Colonic mucosa (tissue), 4 donors: ENCODE measurements at regions not wholly inside any gene's neighbourhood (a gene's known extent, or its start where the extent isn't known, plus 50 kb on each side); places are given as distances from the start of the nearest gene placed in this dataset.

Experiments
- DNase-seq: peaks from one replicate; pipeline ENCODE4 v3.0.0-alpha.2; 2020
- H3K27ac ChIP-seq: fragments of 200-600 bp; one replicate; pipeline ENCODE4 v1.8.0; 2021
- H3K27me3 ChIP-seq: fragments of 200-600 bp; one replicate; pipeline ENCODE4 v1.8.0; 2021
- H3K36me3 ChIP-seq: fragments of 200-600 bp; one replicate; pipeline ENCODE4 v1.8.0; 2021
- H3K4me1 ChIP-seq: fragments of 200-600 bp; one replicate; pipeline ENCODE4 v1.8.0; 2021; ENCODE audit warnings: mild to moderate bottlenecking
- H3K4me3 ChIP-seq: fragments of 200-600 bp; one replicate; pipeline ENCODE4 v1.8.0; 2021
- H3K9ac ChIP-seq, 2 donors: one replicate each; pipeline ENCODE4 v1.7.0; 2013; ENCODE audit warnings: control low read depth in 2 of 2, low read depth in 2 of 2, low read length in 2 of 2
- H3K9me3 ChIP-seq: fragments of 200-600 bp; one replicate; pipeline ENCODE4 v1.8.0; 2021
- intact Hi-C: fragments of 100-400 bp; cut with DNase I; formaldehyde crosslinking; loops from one replicate; pipeline ENCODE4 v1.14.1; 2022
- TF ChIP-seq, protein P1 (sequence below): fragments of 200-600 bp; IDR thresholded peaks from one replicate; pipeline ENCODE4 v1.8.0; 2022; ENCODE audit warnings: antibody characterized with exemption, mild to moderate bottlenecking
- donor health status: healthy.
- donor health status: DM: no; HTN: no; CAD: no.
- donor health status: DM: no; HTN: no; CAD: no.

DNA sequence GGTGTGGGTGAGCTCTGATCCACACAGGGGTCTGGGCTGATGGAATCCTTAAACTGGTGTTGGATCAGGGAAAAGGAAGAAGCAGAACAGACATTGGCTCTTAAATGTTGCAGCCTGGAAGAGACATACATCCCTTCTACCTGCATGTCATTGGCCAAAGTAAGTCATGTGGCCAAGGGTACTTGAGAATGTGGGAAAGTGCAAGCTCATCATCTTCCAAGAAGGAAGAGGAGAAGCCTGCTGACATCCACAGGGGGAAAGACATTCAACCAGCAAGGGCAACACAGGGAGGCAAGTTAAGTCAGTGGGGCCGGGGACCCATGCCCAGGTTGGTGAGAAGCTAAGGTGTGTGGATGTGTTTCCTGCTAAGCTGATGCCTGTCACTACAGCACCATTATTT, 272.8 kb upstream of the MKI67 start:
- Histone ChIP-seq H3K9me3 (no peaks in the 10 kb centered on the region), H3K36me3 (no peaks in the 10 kb centered on the region), H3K4me3 (no peak overlapping the region), H3K4me1 (no peaks in the 10 kb centered on the region), H3K27ac (no peak overlapping the region), H3K27me3 (no peaks in the 10 kb centered on the region), H3K9ac (no peak overlapping the region)
- DNase-seq: no peak
- TF ChIP-seq, protein P1, sequence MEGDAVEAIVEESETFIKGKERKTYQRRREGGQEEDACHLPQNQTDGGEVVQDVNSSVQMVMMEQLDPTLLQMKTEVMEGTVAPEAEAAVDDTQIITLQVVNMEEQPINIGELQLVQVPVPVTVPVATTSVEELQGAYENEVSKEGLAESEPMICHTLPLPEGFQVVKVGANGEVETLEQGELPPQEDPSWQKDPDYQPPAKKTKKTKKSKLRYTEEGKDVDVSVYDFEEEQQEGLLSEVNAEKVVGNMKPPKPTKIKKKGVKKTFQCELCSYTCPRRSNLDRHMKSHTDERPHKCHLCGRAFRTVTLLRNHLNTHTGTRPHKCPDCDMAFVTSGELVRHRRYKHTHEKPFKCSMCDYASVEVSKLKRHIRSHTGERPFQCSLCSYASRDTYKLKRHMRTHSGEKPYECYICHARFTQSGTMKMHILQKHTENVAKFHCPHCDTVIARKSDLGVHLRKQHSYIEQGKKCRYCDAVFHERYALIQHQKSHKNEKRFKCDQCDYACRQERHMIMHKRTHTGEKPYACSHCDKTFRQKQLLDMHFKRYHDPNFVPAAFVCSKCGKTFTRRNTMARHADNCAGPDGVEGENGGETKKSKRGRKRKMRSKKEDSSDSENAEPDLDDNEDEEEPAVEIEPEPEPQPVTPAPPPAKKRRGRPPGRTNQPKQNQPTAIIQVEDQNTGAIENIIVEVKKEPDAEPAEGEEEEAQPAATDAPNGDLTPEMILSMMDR: no peak
- intact Hi-C loops: no loop called here

DNA sequence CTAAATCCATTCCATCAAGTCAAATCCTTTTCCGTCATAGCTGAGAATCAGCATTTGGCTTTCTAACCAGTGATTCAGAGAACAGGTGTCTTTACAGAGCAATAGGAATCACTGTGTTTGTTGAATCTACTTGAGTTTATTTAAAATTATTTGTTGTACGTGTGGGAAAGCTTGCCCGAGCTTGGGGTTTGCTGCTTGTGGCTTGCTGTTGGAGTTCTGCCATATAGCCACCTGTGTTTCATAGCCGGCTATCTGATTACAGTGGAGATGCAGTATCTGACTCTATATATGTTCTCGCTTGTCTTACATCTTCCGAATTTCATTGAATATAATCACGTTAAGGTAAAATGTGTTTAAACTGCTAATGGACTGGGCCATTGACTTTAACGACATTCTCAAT, 274.3 kb upstream of the MKI67 start:
- H3K27ac ChIP-seq: no peak overlapping the region
- H3K27me3 ChIP-seq: no peaks in the 10 kb centered on the region
- H3K9ac ChIP-seq: no peak overlapping the region
- no peaks in the 10 kb centered on the region for H3K36me3 ChIP-seq
- H3K4me3 ChIP-seq: no peak overlapping the region
- intact Hi-C loops: no loop called here
- TF ChIP-seq, protein P1: no peak
- no peaks in the 10 kb centered on the region for H3K9me3 ChIP-seq
- no peak for DNase-seq
- H3K4me1 ChIP-seq: no peaks in the 10 kb centered on the region

DNA sequence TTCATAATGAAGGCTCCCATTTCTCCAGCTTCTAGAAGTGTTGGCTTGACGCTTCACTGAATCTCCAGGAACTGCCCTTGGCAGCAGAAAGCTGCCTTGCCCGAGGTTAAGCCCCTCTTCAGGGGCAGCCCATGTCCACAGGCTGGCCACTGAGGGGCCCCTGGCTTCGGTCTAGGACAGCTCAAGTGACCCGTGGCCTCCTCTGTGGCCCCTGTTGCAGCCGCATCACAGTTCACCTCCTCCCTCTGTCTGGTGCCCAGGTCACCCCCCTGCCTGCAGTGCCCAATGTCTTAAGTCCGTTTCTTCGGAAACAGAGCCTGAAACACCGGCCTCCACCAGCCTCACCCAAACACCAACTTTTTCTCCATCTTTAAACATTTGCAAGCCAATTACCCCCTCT, 279.2 kb upstream of the MKI67 start:
- no peaks in the 10 kb centered on the region for H3K36me3 ChIP-seq
- TF ChIP-seq, protein P1: no peak
- no peaks in the 10 kb centered on the region for H3K27me3 ChIP-seq
- intact Hi-C loops: no loop called here
- no peak overlapping the region for H3K4me3 ChIP-seq
- no peak overlapping the region for H3K27ac ChIP-seq
- no peak for DNase-seq
- no peaks in the 10 kb centered on the region for H3K9me3 ChIP-seq
- H3K4me1 ChIP-seq: no peaks in the 10 kb centered on the region
- H3K9ac ChIP-seq: no peak overlapping the region

DNA sequence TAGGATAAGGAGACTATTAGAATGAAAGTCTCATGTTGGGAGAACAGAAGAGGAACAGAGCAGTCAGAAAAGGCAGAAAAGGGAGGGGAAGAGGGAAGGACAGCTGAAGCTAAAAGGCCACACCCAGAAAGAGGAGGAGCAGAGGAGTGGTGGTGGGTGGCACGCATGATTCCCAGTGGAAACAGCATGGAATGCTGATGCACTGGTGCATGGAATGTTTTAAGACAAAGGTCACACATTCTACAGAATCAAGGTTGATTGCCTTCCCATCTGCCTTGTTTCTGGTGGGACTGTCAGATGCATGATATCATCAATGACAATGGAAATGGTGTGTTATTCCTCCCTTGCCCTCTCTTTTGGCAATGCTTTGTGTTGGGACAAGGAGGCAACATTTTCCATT, 285.4 kb upstream of the MKI67 start:
- Histone ChIP-seq H3K36me3 (no peaks in the 10 kb centered on the region), H3K9ac (no peak overlapping the region), H3K4me3 (no peak overlapping the region), H3K27ac (no peak overlapping the region), H3K27me3 (no peaks in the 10 kb centered on the region), H3K9me3 (no peaks in the 10 kb centered on the region), H3K4me1 (no peaks in the 10 kb centered on the region)
- intact Hi-C loops: no loop called here
- no peak for DNase-seq
- TF ChIP-seq, protein P1: no peak

DNA sequence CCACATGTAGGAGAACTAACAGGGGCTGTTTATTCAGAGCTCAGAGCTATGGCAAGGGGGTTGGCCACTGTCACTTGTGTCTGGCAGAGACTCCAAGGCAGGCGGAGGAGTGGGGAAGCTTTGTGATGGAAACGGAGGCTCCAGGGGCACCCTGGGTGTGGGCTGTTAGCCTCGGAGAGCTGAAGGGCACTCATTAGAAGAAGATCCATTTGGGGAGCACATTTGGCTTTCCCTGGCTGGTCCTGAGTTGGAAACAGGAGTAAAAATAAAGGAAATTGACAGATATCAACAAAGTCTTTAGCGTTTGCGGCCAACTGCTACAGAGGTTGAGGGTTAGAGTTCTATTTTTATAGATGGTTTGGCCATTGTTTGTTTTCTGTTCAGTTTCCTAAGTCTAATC, 288.3 kb upstream of the MKI67 start:
- Histone ChIP-seq H3K27me3 (no peaks in the 10 kb centered on the region), H3K9ac (no peak overlapping the region), H3K36me3 (no peaks in the 10 kb centered on the region), H3K4me3 (no peak overlapping the region), H3K9me3 (no peaks in the 10 kb centered on the region), H3K27ac (no peak overlapping the region), H3K4me1 (no peaks in the 10 kb centered on the region)
- intact Hi-C loops: no loop called here
- TF ChIP-seq, protein P1: no peak
- no peak for DNase-seq

DNA sequence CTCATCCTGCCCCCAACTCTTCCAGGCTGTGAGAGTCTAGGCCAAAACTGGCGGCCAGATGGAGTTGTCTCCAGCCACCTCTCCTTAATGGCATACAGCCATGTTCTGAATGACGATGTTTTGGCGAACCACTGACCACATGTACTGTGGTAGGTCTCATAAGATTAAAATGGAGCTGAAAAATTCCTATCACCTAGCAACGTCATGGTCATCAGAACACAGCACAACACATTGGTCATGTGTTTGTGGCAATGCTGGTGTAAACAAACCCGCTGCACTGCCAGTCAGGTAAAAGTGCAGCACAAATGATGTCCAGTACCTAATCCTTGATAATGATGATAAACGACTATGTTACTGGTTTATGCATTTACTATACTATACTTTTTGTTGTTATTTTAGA, 290.0 kb upstream of the MKI67 start:
- no peak for DNase-seq
- intact Hi-C loops: no loop called here
- no peak overlapping the region for H3K4me3 ChIP-seq
- H3K9me3 ChIP-seq: no peaks in the 10 kb centered on the region
- H3K9ac ChIP-seq: no peak overlapping the region
- H3K4me1 ChIP-seq: no peaks in the 10 kb centered on the region
- no peak overlapping the region for H3K27ac ChIP-seq
- H3K36me3 ChIP-seq: no peaks in the 10 kb centered on the region
- TF ChIP-seq, protein P1: no peak
- no peaks in the 10 kb centered on the region for H3K27me3 ChIP-seq
